GM19463 (cell line): ENCODE measurements at regions not wholly inside any gene's neighbourhood (a gene's known extent, or its start where the extent isn't known, plus 50 kb on each side); places are given as distances from the start of the nearest gene placed in this dataset.

Experiments
- ATAC-seq: cut with Tn5 transposase; IDR thresholded peaks from one replicate; pipeline ENCODE4 v1.9.1; 2021; ENCODE audit warnings: mild to moderate bottlenecking, moderate library complexity; ENCODE audit not compliant: unreplicated experiment

DNA sequence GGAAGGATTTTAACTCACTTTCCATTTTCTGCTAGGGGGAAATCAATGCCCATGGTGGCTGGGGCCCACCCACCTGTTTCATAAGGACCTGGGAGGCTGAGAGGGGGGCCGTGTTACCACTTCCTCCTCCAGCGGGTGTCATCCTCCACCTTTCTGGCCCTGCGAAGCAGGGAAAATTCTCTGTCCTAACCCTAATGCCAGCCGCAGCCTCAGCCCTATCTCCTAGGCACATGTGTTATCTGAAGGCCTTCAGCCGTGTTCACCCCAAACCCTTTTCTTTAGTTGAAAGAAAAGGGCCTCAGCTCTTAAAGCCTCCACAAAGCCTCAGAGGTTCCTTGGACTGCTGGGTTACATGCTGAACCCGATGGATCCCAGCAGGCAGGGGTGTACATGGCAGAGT is 55.4 kb upstream of the NECTIN1 start:
- no peak for ATAC-seq

DNA sequence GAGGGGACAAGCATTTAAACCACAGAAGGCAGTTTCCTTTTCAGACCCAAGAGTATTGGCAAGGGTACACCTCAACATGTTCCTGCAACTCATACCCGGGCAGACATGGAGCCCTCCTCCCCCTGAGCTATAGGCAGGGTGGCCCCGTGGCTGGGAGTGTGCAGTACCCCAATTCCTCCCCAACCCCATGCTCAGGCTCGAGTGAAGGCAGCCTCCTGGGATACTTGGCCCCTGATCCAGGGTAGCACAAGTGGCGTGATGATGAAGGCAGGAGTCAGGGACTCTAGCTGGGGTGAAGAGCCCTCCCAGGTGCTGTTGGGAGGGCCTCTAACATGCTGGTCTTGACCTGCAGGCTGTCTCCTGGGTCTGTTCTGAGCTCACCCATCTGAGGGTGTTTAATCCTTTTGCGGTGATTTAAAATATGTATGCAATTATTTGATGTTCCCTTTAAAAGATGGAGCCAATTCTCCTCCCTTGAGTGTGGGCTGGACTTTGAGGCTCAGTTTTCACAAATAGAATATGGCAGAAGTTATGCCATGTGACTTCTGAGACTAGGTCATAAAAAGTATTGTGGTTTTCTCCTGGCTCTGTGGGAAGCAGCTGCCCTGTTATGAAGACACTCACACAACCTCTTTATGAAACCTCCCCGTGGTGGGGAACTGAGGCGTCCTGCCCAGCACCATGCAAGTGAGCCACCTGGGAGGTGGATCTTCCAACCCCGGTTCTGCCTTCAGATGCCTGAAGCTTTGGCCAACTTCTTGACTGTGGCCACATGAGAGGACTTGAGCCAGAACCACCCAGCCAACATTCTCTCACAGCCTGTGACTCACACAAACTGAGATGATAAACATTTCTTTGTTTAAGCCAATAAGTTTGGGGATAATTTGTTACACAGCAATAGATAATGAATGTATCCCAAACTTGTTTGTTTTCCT is 54.7 kb upstream of the NECTIN1 start:
- no peak for ATAC-seq

DNA sequence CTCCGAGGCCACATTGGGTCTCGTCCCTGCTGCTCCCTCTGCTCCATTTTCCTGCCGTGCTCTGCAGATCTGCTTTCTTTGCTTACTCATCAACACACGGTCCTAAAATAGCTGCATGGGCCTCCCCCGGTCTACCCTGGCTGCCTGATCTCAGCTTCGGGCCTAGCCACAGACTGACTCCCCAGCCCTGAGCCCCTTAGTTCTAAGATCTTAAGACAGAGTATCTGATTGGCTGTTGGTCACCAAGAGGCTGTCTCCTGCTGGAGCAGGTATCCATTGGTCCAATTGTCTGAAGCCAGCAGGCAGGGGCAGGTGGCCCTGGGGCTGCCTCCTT is 53.7 kb upstream of the NECTIN1 start:
- ATAC-seq = no peak

DNA sequence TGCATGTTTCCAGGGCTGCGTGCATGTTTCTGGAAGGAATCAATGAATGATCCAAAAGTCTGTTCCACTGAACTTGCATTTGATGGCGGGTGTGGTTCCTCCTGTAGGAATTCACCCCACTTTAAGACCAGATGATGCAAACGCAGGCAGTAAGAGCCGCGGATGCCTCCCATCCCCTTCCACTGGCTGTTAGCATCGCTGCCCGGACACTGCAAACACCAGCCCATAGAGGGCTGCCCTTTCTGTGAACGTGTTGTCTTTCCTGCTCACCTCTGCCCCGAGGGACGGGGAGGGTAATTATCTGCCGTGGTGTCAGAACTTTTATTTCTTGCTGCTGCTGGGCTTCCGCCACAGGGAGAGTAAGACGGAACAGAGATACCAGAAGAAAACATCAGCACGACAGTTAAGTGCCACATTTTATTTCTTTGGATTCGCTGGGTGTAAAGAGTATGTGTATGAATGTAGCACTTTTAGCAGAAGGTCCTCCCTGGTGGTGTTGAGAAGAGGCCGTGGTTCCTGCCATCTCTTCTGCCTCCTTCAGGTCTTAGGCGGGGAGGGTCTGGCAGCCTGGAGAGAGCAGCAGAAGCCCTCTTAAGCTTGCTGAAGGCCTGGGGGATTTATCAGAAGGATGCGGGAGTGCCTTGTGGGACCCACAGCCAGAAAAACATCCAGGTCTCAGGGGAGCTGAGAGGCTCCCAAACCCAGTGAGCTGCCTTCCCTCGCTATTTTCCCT is 53.2 kb upstream of the NECTIN1 start:
- ATAC-seq = no peak

DNA sequence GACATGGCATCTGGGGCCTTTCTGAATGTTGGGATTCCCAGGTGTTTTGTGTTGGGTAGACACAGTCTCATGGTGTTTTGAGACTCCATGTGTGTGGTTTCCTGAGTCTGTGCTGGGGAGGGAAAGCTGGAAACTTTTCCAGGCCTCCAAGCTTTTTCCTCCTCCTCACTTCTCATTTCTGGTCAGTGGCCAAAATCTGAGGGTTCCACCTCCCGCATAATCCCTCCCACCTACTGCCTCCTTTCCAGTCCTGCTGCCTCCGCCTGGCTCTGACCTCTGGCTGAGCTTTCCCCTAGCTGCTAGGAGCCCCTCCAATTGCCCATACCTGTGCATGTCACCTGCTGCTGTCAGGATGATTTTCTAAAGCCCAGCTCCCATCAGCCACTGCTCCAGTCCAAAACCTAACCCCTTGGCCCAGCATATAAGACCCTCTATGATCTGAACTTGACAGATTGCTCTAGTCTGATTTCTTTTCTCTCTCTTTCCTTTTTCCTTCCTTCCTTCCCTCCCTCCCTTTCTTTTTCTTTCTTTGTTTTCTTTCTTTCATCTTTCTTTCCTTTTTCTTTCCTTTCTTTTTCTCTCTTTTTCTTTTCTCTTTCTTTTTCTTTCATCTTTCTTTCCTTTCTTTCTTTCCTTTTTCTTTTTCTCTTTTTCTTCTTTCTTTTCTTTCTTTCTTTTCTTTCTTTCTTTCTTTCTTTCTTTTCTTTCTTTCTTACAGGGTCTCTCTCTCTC is 51.4 kb upstream of the NECTIN1 start:
- no peak for ATAC-seq

DNA sequence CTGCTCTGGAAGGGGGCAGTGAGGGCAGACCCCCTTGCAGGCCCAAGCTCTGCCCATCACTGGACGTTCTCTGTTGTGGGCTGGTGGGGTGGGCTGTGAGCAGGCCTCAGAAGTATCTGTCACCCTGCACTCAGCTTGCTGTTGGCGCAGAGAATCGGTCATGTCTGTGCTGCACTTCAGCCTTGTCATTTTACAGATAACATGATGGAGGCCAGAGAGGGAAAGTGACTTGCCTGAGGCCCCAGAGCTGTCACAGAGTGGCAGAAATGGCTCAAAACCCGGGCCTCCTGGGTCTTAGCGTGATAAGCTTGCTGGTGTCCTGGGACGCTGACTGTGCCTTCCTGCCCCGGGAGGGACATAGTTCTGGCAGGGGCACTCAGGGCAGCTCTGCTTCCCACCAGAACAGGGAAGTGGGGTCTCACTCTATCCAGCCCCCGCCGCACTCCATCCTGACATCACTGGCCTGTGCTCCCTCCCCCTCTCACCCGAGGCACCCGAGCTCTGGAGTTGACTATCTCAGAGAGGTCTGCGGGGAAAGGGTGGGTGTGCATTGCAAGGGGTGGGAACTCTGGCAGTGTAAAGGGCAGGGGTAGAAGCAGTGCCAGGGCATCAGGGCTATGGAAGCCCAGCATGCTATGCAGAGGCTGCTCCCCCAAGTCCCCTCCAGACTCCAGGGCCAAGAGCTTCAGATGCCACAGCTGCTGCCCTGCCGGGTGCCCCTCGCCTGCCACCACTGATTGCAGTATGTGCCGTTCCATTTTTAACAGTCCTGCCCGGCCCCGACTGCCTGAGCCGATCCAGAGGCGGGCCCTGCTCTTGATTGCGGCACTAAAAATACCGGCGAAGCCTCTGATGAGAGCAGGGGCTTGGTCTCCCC is 50.4 kb upstream of the NECTIN1 start:
- no peak for ATAC-seq
